ENCODE measurements at regions not wholly inside any gene's neighbourhood (a gene's known extent, or its start where the extent isn't known, plus 50 kb on each side); places are given as distances from the start of the nearest gene placed in this dataset.

- Histone ChIP-seq H2AK5ac (ENCODE audit: low read depth, low read length) (no peak overlapping the region), H3K4me2 (ENCODE audit: low read depth, low read length) (no peak overlapping the region), H3K9ac (ENCODE audit: low read depth, low read length) (no peak overlapping the region), H3K27ac (ENCODE audit: insufficient read depth, low read length) (no peak overlapping the region), H3K56ac (ENCODE audit: extremely low read depth, insufficient read depth, low read length) (no peak overlapping the region), H3K9me3 (ENCODE audit: control insufficient read depth, insufficient read depth, low read length) (peaks cover 77% of the 10 kb centered on the region), H2AFZ (replicated peaks; ENCODE audit: low read length, poor library complexity) (no peak overlapping the region), H3K14ac (replicated peaks; ENCODE audit: low read depth, low read length) (no peak overlapping the region), H2BK5ac (ENCODE audit: low read depth, low read length, poor library complexity, severe bottlenecking) (no peak overlapping the region), H3K18ac (ENCODE audit: low read depth, low read length) (no peak overlapping the region), H3K27me3 (ENCODE audit: control insufficient read depth, insufficient read depth, low read length) (no peaks in the 10 kb centered on the region), H3K4ac (ENCODE audit: low read depth, low read length) (no peak overlapping the region), H4K20me1 (ENCODE audit: insufficient read depth, low read length) (no peaks in the 10 kb centered on the region), H3K4me3 (ENCODE audit: insufficient read depth, low read depth, low read length) (no peak overlapping the region), H3K9me1 (ENCODE audit: insufficient read depth, low read length) (no peaks in the 10 kb centered on the region), H3K23ac (ENCODE audit: low read depth, low read length) (no peak overlapping the region), H2BK15ac (ENCODE audit: low read depth, low read length) (no peak overlapping the region), H4K5ac (ENCODE audit: low read depth, low read length) (no peak overlapping the region), H2BK20ac (ENCODE audit: low read depth, low read length) (no peak overlapping the region), H4K8ac (ENCODE audit: low read depth in 2 of 2, low read length in 2 of 2) (no peak overlapping the region), H3K36me3 (ENCODE audit: control insufficient read depth, insufficient read depth, low read length) (no peaks in the 10 kb centered on the region), H2AK9ac (replicated peaks; ENCODE audit: low read depth, low read length, poor library complexity) (no peak overlapping the region), H3K4me1 (ENCODE audit: control insufficient read depth, insufficient read depth, low read length) (no peaks in the 10 kb centered on the region), H4K91ac (ENCODE audit: insufficient read depth, low read depth, low read length) (no peak overlapping the region), H2BK120ac (ENCODE audit: low read depth, low read length) (no peak overlapping the region), H3K79me1 (ENCODE audit: low read depth in 1 of 2, low read length in 2 of 2) (no peaks in the 10 kb centered on the region)
- BruUV-seq (replicated peaks): no TSS peak
- POLR2A ChIA-PET (ENCODE audit: unreplicated experiment): no interaction called here
- dilution Hi-C loops (cut with HindIII; ENCODE audit: low sequenced_read_pairs, unreplicated experiment) (no loop called here), intact Hi-C loops (cut with micrococcal nuclease) (no loop called here), in situ Hi-C loops (cut with MboI; ENCODE audit: low sequenced_read_pairs) (no loop called here)
- CTCF ChIA-PET: interaction anchor here (0.6 kb wide), 1 partner anchor 1618 kb away, joined by 4 read pairs; no protein-coding TSS in a partner anchor
- WGBS, 2 experiments (ENCODE audit: extremely low coverage in 2 of 2, insufficient read length in 1 of 2): 32% methylated on average over 9 of the region's 26 CpGs; no CpG with 5 or more reads in 1 of the 2 experiments
- TF ChIP-seq ELK1 (IDR thresholded peaks at IDR 0.05; ENCODE audit: borderline replicate concordance, low read depth, low read length) (no peak), CTCF (conservative IDR thresholded peaks at IDR 0.05; ENCODE audit: low read depth, low read length) (no peak), MAFK (IDR thresholded peaks at IDR 0.05; ENCODE audit: low read depth, low read length) (no peak), BHLHE40 (IDR thresholded peaks at IDR 0.05; ENCODE audit: low read depth, low read length) (no peak), RAD21 (IDR thresholded peaks at IDR 0.05; ENCODE audit: low read length) (no peak), MXI1 (IDR thresholded peaks at IDR 0.05; ENCODE audit: borderline replicate concordance, low read depth, low read length) (no peak), USF2 (IDR thresholded peaks at IDR 0.05; ENCODE audit: low read depth, low read length) (no peak), RFX5 (IDR thresholded peaks at IDR 0.05; ENCODE audit: low read depth, low read length) (no peak), FOS (IDR thresholded peaks at IDR 0.05; ENCODE audit: low read depth, low read length) (no peak), RCOR1 (IDR thresholded peaks at IDR 0.05; ENCODE audit: insufficient replicate concordance, low read length) (no peak), CEBPB (IDR thresholded peaks at IDR 0.05; ENCODE audit: low read depth, low read length) (no peak), CHD1 (IDR thresholded peaks at IDR 0.05; ENCODE audit: low read depth, low read length) (no peak), NFE2L2 (IDR thresholded peaks at IDR 0.05; ENCODE audit: low read depth, low read length) (no peak), MAZ (IDR thresholded peaks at IDR 0.05; ENCODE audit: borderline replicate concordance, low read depth, low read length) (no peak), SMC3 (IDR thresholded peaks at IDR 0.05; ENCODE audit: low read depth, low read length) (no peak), POLR2A (IDR thresholded peaks at IDR 0.05; ENCODE audit: low read depth, low read length) (no peak)
- ATAC-seq (ENCODE audit: low read depth) (no peak), DNase-seq (no peak)
Observed at GRCh38 chr1:2866422-2867086, 65.1 kb upstream of the TTC34 start.

Measured in IMR-90 (cell line).